ENCODE measurements at regions not wholly inside any gene's neighbourhood (a gene's known extent, or its start where the extent isn't known, plus 50 kb on each side); places are given as distances from the start of the nearest gene placed in this dataset.

- Mint-ChIP-seq H3K4me3 (no peak overlapping the region), H3K27me3 (peaks cover 27 to 29% of the 10 kb centered on the region in 2 donors), H3K9me3 (peaks cover 5 to 6% of the 10 kb centered on the region in 2 donors), H3K4me1 (no peaks in the 10 kb centered on the region), H3K36me3 (no peaks in the 10 kb centered on the region), H3K27ac (no peak overlapping the region)
- DNase-seq (no peak), ATAC-seq (replicated peaks) (no peak)
These were observed 430.6 kb downstream of the MN1 start for GRCh38 chr22:27370987-27371386.

- peaks cover 5 to 6% of the 10 kb centered on the region in 2 donors for H3K9me3 Mint-ChIP-seq
- no peaks in the 10 kb centered on the region for H3K4me1 Mint-ChIP-seq
- H3K36me3 Mint-ChIP-seq = no peaks in the 10 kb centered on the region
- ATAC-seq (replicated peaks) = no peak
- peaks cover 22 to 29% of the 10 kb centered on the region in 2 donors for H3K27me3 Mint-ChIP-seq
- DNase-seq = no peak
- no peak overlapping the region for H3K27ac Mint-ChIP-seq
- no peak overlapping the region for H3K4me3 Mint-ChIP-seq
These were observed 429.2 kb downstream of the MN1 start for GRCh38 chr22:27372364-27372763.

GRCh38 chr22:27372969-27373670 lies 428.4 kb downstream of the MN1 start:
- no peak for DNase-seq
- no peak for ATAC-seq (replicated peaks)
- Mint-ChIP-seq H3K9me3 (peaks cover 5 to 6% of the 10 kb centered on the region in 2 donors), H3K27ac (no peak overlapping the region), H3K4me1 (no peaks in the 10 kb centered on the region), H3K36me3 (no peaks in the 10 kb centered on the region), H3K4me3 (no peak overlapping the region), H3K27me3 (peaks cover 17 to 25% of the 10 kb centered on the region in 2 donors)

GRCh38 chr22:27377501-27378295 lies 423.9 kb downstream of the MN1 start:
- Mint-ChIP-seq H3K27ac (no peak overlapping the region), H3K9me3 (peaks cover 0 to 5% of the 10 kb centered on the region in 2 donors), H3K4me1 (no peaks in the 10 kb centered on the region), H3K36me3 (no peaks in the 10 kb centered on the region), H3K27me3 (peaks cover 0 to 17% of the 10 kb centered on the region in 2 donors), H3K4me3 (no peak overlapping the region)
- no peak for ATAC-seq (replicated peaks)
- no peak for DNase-seq

GRCh38 chr22:27378311-27378800 lies 423.2 kb downstream of the MN1 start:
- ATAC-seq (replicated peaks) (no peak), DNase-seq (no peak)
- H3K4me3 Mint-ChIP-seq = no peak overlapping the region
- H3K9me3 Mint-ChIP-seq = peaks cover 0 to 5% of the 10 kb centered on the region in 2 donors
- H3K27me3 Mint-ChIP-seq = peaks cover 0 to 20% of the 10 kb centered on the region in 2 donors
- no peaks in the 10 kb centered on the region for H3K36me3 Mint-ChIP-seq
- H3K27ac Mint-ChIP-seq = no peak overlapping the region
- H3K4me1 Mint-ChIP-seq = no peaks in the 10 kb centered on the region

- Mint-ChIP-seq H3K27ac (no peak overlapping the region), H3K4me1 (no peaks in the 10 kb centered on the region), H3K36me3 (no peaks in the 10 kb centered on the region), H3K9me3 (peaks cover 0 to 5% of the 10 kb centered on the region in 2 donors), H3K27me3 (peaks cover 0 to 17% of the 10 kb centered on the region in 2 donors), H3K4me3 (no peak overlapping the region)
- DNase-seq = no peak
- no peak for ATAC-seq (replicated peaks)
These were observed 422.6 kb downstream of the MN1 start for GRCh38 chr22:27378995-27379394.

GRCh38 chr22:27380855-27381254 lies 420.7 kb downstream of the MN1 start:
- no peaks in the 10 kb centered on the region for H3K9me3 Mint-ChIP-seq
- H3K27me3 Mint-ChIP-seq = peaks cover 6 to 17% of the 10 kb centered on the region in 2 donors
- DNase-seq (no peak), ATAC-seq (replicated peaks) (no peak)
- no peaks in the 10 kb centered on the region for H3K36me3 Mint-ChIP-seq
- H3K27ac Mint-ChIP-seq = no peak overlapping the region
- no peak overlapping the region for H3K4me3 Mint-ChIP-seq
- H3K4me1 Mint-ChIP-seq = no peaks in the 10 kb centered on the region

GRCh38 chr22:27381552-27381951 lies 420.0 kb downstream of the MN1 start:
- Mint-ChIP-seq H3K9me3 (no peaks in the 10 kb centered on the region), H3K27me3 (peaks cover 6 to 19% of the 10 kb centered on the region in 2 donors), H3K4me1 (no peaks in the 10 kb centered on the region), H3K27ac (no peak overlapping the region), H3K36me3 (no peaks in the 10 kb centered on the region), H3K4me3 (no peak overlapping the region)
- no peak for DNase-seq
- no peak for ATAC-seq (replicated peaks)

GRCh38 chr22:27381960-27382742 lies 419.4 kb downstream of the MN1 start:
- ATAC-seq (replicated peaks) = no peak
- Mint-ChIP-seq H3K9me3 (no peaks in the 10 kb centered on the region), H3K27me3 (peaks cover 6 to 19% of the 10 kb centered on the region in 2 donors), H3K4me3 (no peak overlapping the region), H3K4me1 (no peaks in the 10 kb centered on the region), H3K36me3 (no peaks in the 10 kb centered on the region), H3K27ac (no peak overlapping the region)
- DNase-seq = no peak

GRCh38 chr22:27382947-27383346 lies 418.6 kb downstream of the MN1 start:
- H3K27ac Mint-ChIP-seq = no peak overlapping the region
- peaks cover 3 to 5% of the 10 kb centered on the region in 2 donors for H3K4me1 Mint-ChIP-seq
- H3K9me3 Mint-ChIP-seq = no peaks in the 10 kb centered on the region
- ATAC-seq (replicated peaks) = no peak
- DNase-seq = no peak
- peaks cover 10 to 19% of the 10 kb centered on the region in 2 donors for H3K27me3 Mint-ChIP-seq
- no peaks in the 10 kb centered on the region for H3K36me3 Mint-ChIP-seq
- no peak overlapping the region for H3K4me3 Mint-ChIP-seq

- H3K36me3 Mint-ChIP-seq = no peaks in the 10 kb centered on the region
- H3K27ac Mint-ChIP-seq = no peak overlapping the region
- no peak for DNase-seq
- peaks cover 10 to 13% of the 10 kb centered on the region in 2 donors for H3K4me1 Mint-ChIP-seq
- H3K4me3 Mint-ChIP-seq = no peak overlapping the region
- ATAC-seq (replicated peaks) = no peak
- peaks cover 19 to 25% of the 10 kb centered on the region in 2 donors for H3K27me3 Mint-ChIP-seq
- H3K9me3 Mint-ChIP-seq = no peaks in the 10 kb centered on the region
These were observed 417.7 kb downstream of the MN1 start for GRCh38 chr22:27383896-27384295.

- H3K36me3 Mint-ChIP-seq = no peaks in the 10 kb centered on the region
- H3K27ac Mint-ChIP-seq = no peak overlapping the region
- H3K4me1 Mint-ChIP-seq = peaks cover 10 to 13% of the 10 kb centered on the region in 2 donors
- peaks cover 31 to 34% of the 10 kb centered on the region in 2 donors for H3K27me3 Mint-ChIP-seq
- no peak for DNase-seq
- no peaks in the 10 kb centered on the region for H3K9me3 Mint-ChIP-seq
- no peak overlapping the region for H3K4me3 Mint-ChIP-seq
- no peak for ATAC-seq (replicated peaks)
These were observed 416.1 kb downstream of the MN1 start for GRCh38 chr22:27385261-27385998.

GRCh38 chr22:27386186-27386585 lies 415.4 kb downstream of the MN1 start:
- H3K9me3 Mint-ChIP-seq = no peaks in the 10 kb centered on the region
- ATAC-seq (replicated peaks) = no peak

More at GRCh38 chr22:27386186-27386585, 415.4 kb downstream of the MN1 start:
- Mint-ChIP-seq H3K27ac (no peak overlapping the region), H3K4me1 (peaks cover 10 to 13% of the 10 kb centered on the region in 2 donors), H3K36me3 (no peaks in the 10 kb centered on the region), H3K27me3 (peaks cover 33 to 36% of the 10 kb centered on the region in 2 donors), H3K4me3 (no peak overlapping the region)
- no peak for DNase-seq

Data from stimulated activated naive B cell treated with anti-CD40 and anti-IgM and Interleukin-4, amounts not matched to agents 10 μg/mL and 1 μg/mL and 100 μg/mL, for 72 hours (primary cell).